ENCODE measurements at regions not wholly inside any gene's neighbourhood (a gene's known extent, or its start where the extent isn't known, plus 50 kb on each side); places are given as distances from the start of the nearest gene placed in this dataset.

DNA sequence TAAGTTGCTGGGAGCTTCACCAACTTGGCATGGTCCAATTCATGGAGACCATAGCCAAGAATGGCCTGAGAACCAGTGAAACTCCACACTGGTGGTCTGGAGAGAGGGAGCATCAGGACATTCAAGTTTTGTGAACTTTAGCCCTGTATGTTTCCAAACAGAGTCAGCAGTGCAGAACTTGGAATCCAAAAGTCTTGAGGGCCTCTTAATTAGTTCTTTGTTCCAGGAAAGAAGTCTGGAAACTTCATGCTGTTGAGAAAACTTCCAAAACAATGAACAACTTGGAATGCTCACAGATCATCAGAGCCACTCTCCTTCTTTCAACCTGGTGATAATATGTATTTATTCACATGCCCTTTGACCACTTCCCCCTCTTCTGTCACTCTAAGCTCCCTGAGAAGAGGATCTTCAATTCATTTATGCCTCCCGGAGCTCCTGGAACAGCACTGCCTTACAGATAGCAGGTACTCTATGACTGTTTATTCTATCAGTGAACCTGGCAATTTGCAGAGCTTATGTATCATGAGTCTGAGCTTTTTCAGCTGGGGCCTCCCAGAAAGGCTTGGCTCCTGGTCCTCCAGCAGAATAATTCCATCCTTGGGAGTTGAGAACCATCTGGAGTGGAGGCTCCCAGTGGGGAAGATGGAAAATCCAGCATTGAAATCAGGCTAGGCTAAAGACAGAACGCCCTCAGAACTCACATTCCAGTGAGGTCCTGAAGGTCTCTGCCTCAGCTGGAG is 191.4 kb downstream of the KTN1 start:
- intact Hi-C loops (cut with DNase I; ENCODE audit: low total_unique reads), result no loop called here
- no peaks in the 10 kb centered on the region for H3K4me1 ChIP-seq
- H3K4me3 ChIP-seq, result no peak overlapping the region
- no peaks in the 10 kb centered on the region for H3K9me3 ChIP-seq
- no peak for DNase-seq
- H3K36me3 ChIP-seq, result no peaks in the 10 kb centered on the region
- in situ Hi-C loops (cut with MboI; ENCODE audit: low pct_ligation_motif_present in 1 of 4, low pct_unique_long_range_greater_than_20kb in 1 of 4, low sequenced_read_pairs in 3 of 4), result no loop called here
- no peaks in the 10 kb centered on the region for H3K27me3 ChIP-seq
- WGBS, 2 donors (ENCODE audit: low coverage in 1 of 2), result 60 to 72% methylated on average over 1 to 2 of the region's 2 CpGs
- no peak overlapping the region for H3K27ac ChIP-seq
- TF ChIP-seq POLR2A (IDR thresholded peaks at IDR 0.05) (no peak), EP300 (IDR thresholded peaks at IDR 0.05; ENCODE audit: low read depth) (no peak), POLR2AphosphoS5 (IDR thresholded peaks at IDR 0.05) (no peak)
- TF ChIP-seq, protein P1, sequence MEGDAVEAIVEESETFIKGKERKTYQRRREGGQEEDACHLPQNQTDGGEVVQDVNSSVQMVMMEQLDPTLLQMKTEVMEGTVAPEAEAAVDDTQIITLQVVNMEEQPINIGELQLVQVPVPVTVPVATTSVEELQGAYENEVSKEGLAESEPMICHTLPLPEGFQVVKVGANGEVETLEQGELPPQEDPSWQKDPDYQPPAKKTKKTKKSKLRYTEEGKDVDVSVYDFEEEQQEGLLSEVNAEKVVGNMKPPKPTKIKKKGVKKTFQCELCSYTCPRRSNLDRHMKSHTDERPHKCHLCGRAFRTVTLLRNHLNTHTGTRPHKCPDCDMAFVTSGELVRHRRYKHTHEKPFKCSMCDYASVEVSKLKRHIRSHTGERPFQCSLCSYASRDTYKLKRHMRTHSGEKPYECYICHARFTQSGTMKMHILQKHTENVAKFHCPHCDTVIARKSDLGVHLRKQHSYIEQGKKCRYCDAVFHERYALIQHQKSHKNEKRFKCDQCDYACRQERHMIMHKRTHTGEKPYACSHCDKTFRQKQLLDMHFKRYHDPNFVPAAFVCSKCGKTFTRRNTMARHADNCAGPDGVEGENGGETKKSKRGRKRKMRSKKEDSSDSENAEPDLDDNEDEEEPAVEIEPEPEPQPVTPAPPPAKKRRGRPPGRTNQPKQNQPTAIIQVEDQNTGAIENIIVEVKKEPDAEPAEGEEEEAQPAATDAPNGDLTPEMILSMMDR (IDR thresholded peaks at IDR 0.05), result no peak

DNA sequence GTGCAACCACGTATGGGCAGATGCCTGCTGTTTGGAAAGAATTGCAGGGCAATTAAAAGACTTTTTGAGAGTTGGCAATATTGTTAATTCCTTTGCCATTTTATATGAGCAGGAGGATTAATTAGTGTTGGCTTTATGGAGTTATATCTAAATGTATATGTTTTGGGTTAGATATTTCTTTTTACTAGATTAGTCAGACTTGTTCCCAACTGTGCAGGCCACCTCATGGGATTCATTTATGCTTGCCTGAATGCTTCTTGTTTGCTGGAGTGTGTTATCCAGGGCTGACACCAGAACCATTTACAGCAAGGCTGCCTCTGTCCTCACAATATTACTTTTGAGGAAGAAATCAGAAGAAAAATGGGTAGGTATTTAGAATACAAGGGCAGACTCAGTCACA is 192.5 kb downstream of the KTN1 start:
- in situ Hi-C loops (cut with MboI; ENCODE audit: low pct_ligation_motif_present in 1 of 4, low pct_unique_long_range_greater_than_20kb in 1 of 4, low sequenced_read_pairs in 3 of 4), result no loop called here
- no peak for TF ChIP-seq EP300 (IDR thresholded peaks at IDR 0.05; ENCODE audit: low read depth)
- TF ChIP-seq, protein P1 (IDR thresholded peaks at IDR 0.05), result no peak
- no peak for TF ChIP-seq POLR2AphosphoS5 (IDR thresholded peaks at IDR 0.05)
- TF ChIP-seq POLR2A (IDR thresholded peaks at IDR 0.05), result no peak

DNA sequence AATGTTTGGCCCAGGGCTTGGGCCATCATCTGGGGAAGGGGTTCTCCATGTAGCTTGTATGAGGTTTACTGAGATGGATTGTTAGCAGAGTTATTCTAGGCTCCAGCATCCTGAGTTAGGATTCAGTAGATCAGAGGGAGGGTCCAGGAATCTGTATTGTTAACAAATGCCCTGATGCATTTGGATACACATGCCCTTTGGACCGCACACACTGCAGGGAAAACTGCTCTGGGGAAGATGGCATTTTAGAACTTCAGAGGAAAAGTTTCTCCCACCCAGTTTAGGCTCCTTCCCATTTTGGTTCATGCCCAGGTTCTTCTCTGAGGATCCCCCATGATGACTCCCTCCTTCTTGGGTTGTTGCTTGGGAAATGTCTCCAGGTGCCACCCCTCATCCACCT is 193.3 kb downstream of the KTN1 start:
- Histone ChIP-seq H3K27ac (no peak overlapping the region), H3K9me3 (no peaks in the 10 kb centered on the region), H3K36me3 (no peaks in the 10 kb centered on the region), H3K27me3 (no peaks in the 10 kb centered on the region), H3K4me1 (no peaks in the 10 kb centered on the region), H3K4me3 (no peak overlapping the region)
- intact Hi-C loops (cut with DNase I; ENCODE audit: low total_unique reads) (no loop called here), in situ Hi-C loops (cut with MboI; ENCODE audit: low pct_ligation_motif_present in 1 of 4, low pct_unique_long_range_greater_than_20kb in 1 of 4, low sequenced_read_pairs in 3 of 4) (no loop called here)
- no peak for DNase-seq
- WGBS, 2 donors (ENCODE audit: low coverage in 1 of 2), result 50% methylated on average over 1 of the region's 1 CpG; no CpG with 5 or more reads in 1 of the 2 donors
- no peak for TF ChIP-seq POLR2AphosphoS5 (IDR thresholded peaks at IDR 0.05)
- TF ChIP-seq EP300 (IDR thresholded peaks at IDR 0.05; ENCODE audit: low read depth), result no peak
- TF ChIP-seq, protein P1 (IDR thresholded peaks at IDR 0.05), result no peak
- TF ChIP-seq POLR2A (IDR thresholded peaks at IDR 0.05), result no peak

More for the DNA sequence above, 192.5 kb downstream of the KTN1 start:
- intact Hi-C loops (cut with DNase I; ENCODE audit: low total_unique reads), result no loop called here
- Histone ChIP-seq H3K9me3 (no peaks in the 10 kb centered on the region), H3K4me1 (no peaks in the 10 kb centered on the region), H3K27ac (no peak overlapping the region), H3K27me3 (no peaks in the 10 kb centered on the region), H3K4me3 (no peak overlapping the region), H3K36me3 (no peaks in the 10 kb centered on the region)
- no peak for DNase-seq
- 52% methylated on average over 1 of the region's 1 CpG; no CpG with 5 or more reads in 1 of the 2 donors for WGBS, 2 donors (ENCODE audit: low coverage in 1 of 2)

DNA sequence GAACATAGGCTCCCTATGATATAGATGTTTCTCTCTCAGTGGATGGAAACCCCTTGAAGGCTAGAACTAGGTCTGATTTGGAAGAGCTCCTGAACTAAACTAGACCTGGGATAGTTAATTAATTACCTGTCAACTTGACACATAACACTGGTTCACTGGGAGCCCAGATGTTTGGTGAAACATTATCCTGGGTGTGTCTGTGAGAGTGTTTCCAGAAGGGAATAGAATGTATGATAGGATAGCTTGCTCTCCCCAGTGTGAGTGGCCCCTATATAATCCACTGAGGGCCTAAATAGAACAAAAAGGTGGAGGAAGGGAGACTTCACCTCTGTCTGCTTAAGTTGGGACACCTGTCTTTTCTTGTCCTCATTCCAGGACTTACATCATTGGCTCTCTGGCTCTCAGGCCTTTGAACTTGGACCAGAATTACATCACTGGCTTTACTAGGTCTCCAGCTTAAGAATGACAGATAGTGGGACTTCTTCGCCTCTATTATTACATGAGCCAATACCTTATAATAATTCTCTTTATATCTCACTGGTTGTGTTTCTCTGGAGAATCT is 194.1 kb downstream of the KTN1 start:
- 48% methylated on average over 1 of the region's 1 CpG; no CpG with 5 or more reads in 1 of the 2 donors for WGBS, 2 donors (ENCODE audit: low coverage in 1 of 2)
- Histone ChIP-seq H3K27ac (no peak overlapping the region), H3K9me3 (no peaks in the 10 kb centered on the region), H3K4me3 (no peak overlapping the region), H3K36me3 (no peaks in the 10 kb centered on the region), H3K27me3 (no peaks in the 10 kb centered on the region), H3K4me1 (no peaks in the 10 kb centered on the region)
- TF ChIP-seq POLR2AphosphoS5 (IDR thresholded peaks at IDR 0.05) (no peak), EP300 (IDR thresholded peaks at IDR 0.05; ENCODE audit: low read depth) (no peak), POLR2A (IDR thresholded peaks at IDR 0.05) (no peak)
- TF ChIP-seq, protein P1 (IDR thresholded peaks at IDR 0.05), result no peak
- intact Hi-C loops (cut with DNase I; ENCODE audit: low total_unique reads) (no loop called here), in situ Hi-C loops (cut with MboI; ENCODE audit: low pct_ligation_motif_present in 1 of 4, low pct_unique_long_range_greater_than_20kb in 1 of 4, low sequenced_read_pairs in 3 of 4) (no loop called here)
- DNase-seq, result no peak
